Activated CD4-positive, alpha-beta T cell treated with anti-CD3 and anti-CD28 coated beads, Interleukin-2, Interleukin-6, amounts not matched to agents 100 ng/mL and 50 ng/mL, durations not matched to agents 16 hours and 8 hours (primary cell): ENCODE measurements at regions not wholly inside any gene's neighbourhood (a gene's known extent, or its start where the extent isn't known, plus 50 kb on each side); places are given as distances from the start of the nearest gene placed in this dataset.
"Not testable (repeated sequence)": the region's sequence is repeated elsewhere in the genome, so short reads cannot be mapped to it uniquely, and the experiment has no call there.

ENCODE experiments used
- DNase-seq: peaks from one replicate; pipeline ENCODE4 v3.0.0-alpha.2; 2020

GRCh38 chr16:64718486-64718885, 403.4 kb downstream of the CDH11 start:
- DNase-seq, result no peak

GRCh38 chr16:64717871-64718270, 404.0 kb downstream of the CDH11 start:
- DNase-seq, result no peak

- DNase-seq, result no peak
Measured at GRCh38 chr16:64715624-64716023, 406.2 kb downstream of the CDH11 start.

- DNase-seq, result no peak
Measured at GRCh38 chr16:64712026-64712425, 409.8 kb downstream of the CDH11 start.

GRCh38 chr16:64711596-64711995, 410.3 kb downstream of the CDH11 start:
- DNase-seq, result no peak

- DNase-seq, result no peak
Measured at GRCh38 chr16:64711026-64711425, 410.8 kb downstream of the CDH11 start.

GRCh38 chr16:64705443-64705842, 416.4 kb downstream of the CDH11 start:
- no peak for DNase-seq

GRCh38 chr16:64704386-64704785, 417.5 kb downstream of the CDH11 start:
- no peak for DNase-seq

- DNase-seq, result no peak
Measured at GRCh38 chr16:64702415-64702814, 419.4 kb downstream of the CDH11 start.

GRCh38 chr16:64700628-64701027, 421.2 kb downstream of the CDH11 start:
- no peak for DNase-seq

GRCh38 chr16:64696866-64697265, 425.0 kb downstream of the CDH11 start:
- DNase-seq, result no peak

- DNase-seq, result no peak
Measured at GRCh38 chr16:64695684-64696083, 426.2 kb downstream of the CDH11 start.

GRCh38 chr16:64693946-64694345, 427.9 kb downstream of the CDH11 start:
- no peak for DNase-seq

GRCh38 chr16:64687786-64688185, 434.1 kb downstream of the CDH11 start:
- no peak for DNase-seq

- no peak for DNase-seq
Measured at GRCh38 chr16:64687123-64687522, 434.7 kb downstream of the CDH11 start.

GRCh38 chr16:64679976-64680690, 441.7 kb downstream of the CDH11 start:
- no peak for DNase-seq

- no peak for DNase-seq
Measured at GRCh38 chr16:64669573-64669972, 452.3 kb downstream of the CDH11 start.

GRCh38 chr16:64667334-64667877, 454.5 kb downstream of the CDH11 start:
- DNase-seq, result no peak

- DNase-seq, result not testable (repeated sequence)
Measured at GRCh38 chr16:64662312-64662711, 459.6 kb downstream of the CDH11 start.

- no peak for DNase-seq
Measured at GRCh38 chr16:64659866-64660265, 462.0 kb downstream of the CDH11 start.

- DNase-seq, result no peak
Measured at GRCh38 chr16:64657316-64658011, 464.4 kb downstream of the CDH11 start.

- no peak for DNase-seq
Measured at GRCh38 chr16:64656471-64656870, 465.4 kb downstream of the CDH11 start.

GRCh38 chr16:64654178-64654577, 467.7 kb downstream of the CDH11 start:
- DNase-seq, result no peak

- no peak for DNase-seq
Measured at GRCh38 chr16:64648282-64648681, 473.6 kb downstream of the CDH11 start.
